ENCODE measurements at regions not wholly inside any gene's neighbourhood (a gene's known extent, or its start where the extent isn't known, plus 50 kb on each side); places are given as distances from the start of the nearest gene placed in this dataset.
"Not testable (repeated sequence)": the region's sequence is repeated elsewhere in the genome, so short reads cannot be mapped to it uniquely, and the experiment has no call there.

DNA sequence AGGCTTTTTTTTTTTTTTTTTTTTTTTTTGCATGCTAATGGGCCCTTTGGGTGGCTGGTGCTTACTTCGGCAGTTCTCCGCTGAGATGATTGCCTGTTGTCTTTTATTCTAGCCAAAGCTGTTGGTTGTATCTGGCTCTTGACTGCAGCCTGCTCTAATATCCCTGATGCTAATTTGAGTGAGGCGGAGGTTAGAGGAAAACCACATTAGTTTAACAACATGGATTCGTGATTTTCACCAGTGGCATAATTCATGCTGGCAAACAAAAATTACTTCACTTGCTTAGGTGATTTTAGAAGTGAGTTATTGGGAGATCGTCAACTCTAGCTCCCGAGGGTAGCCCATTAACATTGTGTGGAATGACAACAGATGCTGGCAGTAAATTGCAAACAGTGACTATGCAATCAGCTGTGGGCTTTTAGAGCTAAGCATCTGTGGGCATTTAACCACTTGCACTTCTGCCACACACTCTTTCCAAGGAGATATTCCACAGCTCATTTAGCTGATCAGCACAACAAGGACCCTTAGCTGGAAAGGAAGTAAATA, 97.6 kb upstream of the ZDHHC17 start:
- no peak for DNase-seq

DNA sequence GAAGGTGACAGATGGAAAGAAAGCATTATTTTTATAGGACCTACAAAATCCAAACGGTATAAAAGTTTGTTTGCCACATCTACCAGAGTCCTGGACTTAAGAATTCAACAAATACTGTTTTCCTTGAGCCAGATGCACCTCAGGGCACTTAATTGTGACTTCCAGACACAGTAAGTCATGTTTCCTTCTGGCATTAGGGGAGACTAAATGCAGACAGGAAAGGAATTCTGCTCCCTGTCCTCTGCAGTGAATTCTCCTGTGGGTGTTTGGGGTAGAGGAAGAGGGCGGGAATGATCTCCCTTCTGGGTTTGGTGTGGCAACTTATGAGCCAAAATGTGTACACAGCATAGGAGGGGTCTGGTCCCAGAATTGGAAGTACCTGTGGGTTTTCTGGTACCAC, 93.9 kb upstream of the ZDHHC17 start:
- DNase-seq, result no peak

DNA sequence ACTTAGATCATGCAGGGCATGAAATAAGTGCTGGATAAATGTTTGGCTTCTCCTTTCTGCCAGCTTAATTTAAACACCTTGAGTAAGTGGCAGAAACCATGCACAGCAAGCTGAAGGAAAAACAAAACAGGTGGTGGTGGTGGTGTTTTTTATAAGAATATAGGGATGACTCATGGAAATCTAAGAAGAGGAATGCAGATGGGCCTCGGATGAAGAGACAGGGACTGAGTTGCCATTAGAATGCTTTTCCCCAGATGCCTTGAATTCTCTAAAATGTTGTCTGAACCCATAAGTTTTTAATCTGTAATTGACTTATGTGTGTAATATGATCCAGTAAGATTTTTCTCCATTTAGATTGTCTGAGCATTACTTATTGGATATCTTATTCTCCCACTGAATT, 93.1 kb upstream of the ZDHHC17 start:
- no peak for DNase-seq

DNA sequence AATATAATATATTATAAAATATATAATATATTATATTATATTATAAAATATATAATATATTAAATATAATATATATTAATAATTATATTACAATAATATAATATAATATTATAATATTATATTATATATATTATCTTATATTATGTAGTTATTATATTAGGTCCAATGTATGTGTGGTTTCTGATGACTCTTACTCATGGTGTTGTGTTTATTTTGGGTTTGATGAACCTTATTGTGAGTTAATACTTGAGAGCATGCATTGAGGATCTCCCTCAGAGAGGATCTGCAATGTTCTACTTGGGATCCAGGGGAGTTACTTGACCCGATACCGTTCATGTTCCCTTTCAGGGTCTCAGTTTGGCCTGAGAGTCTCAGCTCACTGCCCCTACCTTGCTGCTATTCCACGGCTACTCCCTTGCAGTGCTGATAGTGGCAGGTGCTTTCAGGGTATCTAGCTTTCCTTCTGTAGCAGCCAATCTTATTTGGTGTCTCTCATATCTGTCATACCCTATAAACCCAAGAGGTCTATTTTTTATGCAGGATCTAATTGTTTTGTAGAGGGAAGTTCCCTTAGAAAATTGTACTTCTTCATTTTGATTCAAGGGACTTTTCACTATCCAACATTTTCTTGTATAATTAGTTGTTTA, 89.1 kb upstream of the ZDHHC17 start:
- DNase-seq, result no peak

DNA sequence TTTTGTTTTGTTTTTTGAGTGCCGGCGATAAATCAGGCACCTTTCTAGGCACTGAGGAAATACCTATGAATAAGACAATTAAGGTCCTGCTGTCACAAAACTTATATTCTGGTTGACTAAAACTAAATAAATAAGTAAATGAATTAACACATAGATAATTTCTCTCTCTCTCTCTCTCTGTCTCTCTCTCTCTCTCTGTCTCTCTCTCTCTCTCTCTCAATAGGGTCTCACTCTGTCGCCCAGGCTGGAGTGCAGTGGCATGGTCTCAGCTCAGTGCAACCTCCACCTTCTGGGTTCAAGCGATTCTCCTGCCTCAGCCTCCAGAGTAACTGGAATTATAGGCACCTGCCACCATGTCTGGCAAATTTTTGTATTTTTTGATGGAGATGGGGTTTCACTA, 87.7 kb upstream of the ZDHHC17 start:
- not testable (repeated sequence) for DNase-seq

DNA sequence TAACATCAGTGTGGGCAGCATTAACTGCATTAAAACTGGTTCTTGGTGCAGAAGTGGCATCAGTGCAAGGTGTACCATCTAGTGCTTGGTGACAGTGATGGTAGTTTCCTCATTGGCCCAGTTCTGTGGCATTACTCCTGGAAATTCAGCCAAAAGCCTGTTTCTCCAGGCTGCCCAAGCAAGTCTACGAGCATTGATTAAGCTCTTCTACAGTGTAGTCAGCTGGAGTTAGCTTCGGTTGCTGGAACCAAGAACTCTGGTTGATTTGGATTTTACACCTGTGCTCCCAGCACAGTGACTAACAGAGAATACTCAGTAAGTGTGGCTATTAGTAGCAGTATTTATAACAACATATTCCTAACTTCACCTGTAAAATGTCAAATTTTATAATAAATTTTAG, 84.9 kb upstream of the ZDHHC17 start:
- no peak for DNase-seq

DNA sequence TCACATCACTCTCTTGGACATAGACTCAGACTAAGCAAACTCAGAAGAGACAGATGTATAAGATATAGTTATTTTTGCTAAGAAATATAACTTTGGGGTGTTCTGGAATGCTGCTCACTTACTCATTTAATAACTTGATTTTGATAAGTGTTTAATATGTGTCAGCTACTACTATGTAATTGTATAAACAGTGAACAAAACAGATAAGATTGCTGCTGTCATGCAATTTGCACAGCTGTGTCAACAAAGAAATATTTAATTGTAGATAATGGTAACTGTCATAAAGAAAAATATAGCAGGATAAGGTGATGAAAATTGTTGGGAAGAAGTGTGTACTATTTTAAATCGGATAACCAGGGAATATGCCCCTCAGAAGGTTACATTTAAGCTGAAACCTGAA, 84.1 kb upstream of the ZDHHC17 start:
- no peak for DNase-seq

DNA sequence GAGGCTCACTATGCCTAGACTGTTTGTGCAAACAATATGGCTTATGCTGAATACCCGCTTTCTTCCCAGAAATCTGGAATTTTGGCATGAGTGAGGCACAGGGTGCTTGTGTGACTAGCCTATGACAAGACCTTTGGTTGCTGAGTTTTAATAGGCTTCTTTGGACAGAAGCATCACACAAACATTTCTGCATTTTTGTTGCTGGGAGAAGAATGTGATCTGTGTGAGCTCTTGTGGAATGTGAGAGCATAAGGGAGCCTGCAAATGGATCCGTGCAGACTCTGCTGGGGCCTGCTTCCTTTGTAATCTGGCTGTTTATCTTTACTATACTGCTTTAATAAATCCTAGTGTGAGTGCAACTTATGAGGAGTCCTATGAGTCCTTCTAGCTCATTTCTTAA, 83.0 kb upstream of the ZDHHC17 start:
- DNase-seq, result no peak

DNA sequence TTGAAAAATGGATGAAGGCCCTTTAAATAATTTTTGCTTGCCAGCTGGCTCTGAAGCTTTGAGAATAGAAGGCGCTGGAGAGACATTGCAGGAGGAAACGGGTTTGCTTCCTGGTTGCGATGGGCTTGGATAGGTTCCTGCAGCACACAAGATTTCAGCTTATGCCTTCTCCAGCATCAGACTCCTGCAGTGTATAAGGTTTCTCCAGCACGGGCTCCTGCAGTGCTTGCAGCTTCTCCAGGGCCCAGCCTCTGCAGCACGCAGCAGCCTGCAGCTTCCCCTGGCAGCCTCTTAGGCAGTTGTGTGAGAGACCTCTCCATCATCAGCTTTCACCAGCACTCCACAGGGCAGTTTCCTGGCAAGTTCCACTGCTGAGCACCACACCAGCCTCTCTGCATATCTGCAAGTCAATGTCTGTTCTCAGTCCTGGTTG, 78.7 kb upstream of the ZDHHC17 start:
- no peak for DNase-seq

DNA sequence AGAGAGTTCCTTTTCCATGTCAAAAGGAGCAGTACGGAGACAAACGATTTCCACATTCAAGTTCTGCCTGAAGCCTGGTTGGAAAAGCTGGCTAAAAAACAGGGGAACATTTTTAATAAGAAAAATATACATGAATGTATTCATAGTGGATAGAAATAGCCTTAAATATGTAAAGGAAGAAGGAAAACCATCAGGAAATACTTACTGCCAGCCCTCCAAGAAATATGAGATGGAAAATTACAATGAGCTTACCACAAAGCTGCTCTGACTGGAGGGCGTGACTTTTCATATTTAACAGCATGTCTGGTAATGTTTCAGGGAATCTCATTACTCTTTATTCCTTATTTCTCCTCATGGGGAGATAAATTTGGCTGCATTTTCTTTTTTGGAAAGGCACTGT, 75.9 kb upstream of the ZDHHC17 start:
- no peak for DNase-seq

DNA sequence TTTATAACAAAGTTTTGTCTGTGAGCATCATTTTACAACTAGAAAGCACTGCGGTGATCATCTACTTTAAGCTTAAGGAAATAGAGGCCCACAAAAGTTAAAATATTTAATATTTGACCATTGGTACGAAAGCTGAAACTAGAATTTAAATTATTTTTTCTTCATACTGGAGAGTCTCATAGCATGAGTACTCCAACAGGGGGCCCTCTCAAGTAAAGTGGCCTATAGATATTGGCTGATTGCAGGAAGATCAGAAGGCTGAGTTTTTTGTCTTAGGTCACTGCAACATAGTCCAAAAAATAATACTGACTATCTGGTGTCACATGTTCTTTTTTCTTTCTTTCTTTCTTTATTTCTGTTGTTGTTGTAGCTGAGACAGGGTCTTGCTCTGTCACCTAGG, 75.3 kb upstream of the ZDHHC17 start:
- no peak for DNase-seq

DNA sequence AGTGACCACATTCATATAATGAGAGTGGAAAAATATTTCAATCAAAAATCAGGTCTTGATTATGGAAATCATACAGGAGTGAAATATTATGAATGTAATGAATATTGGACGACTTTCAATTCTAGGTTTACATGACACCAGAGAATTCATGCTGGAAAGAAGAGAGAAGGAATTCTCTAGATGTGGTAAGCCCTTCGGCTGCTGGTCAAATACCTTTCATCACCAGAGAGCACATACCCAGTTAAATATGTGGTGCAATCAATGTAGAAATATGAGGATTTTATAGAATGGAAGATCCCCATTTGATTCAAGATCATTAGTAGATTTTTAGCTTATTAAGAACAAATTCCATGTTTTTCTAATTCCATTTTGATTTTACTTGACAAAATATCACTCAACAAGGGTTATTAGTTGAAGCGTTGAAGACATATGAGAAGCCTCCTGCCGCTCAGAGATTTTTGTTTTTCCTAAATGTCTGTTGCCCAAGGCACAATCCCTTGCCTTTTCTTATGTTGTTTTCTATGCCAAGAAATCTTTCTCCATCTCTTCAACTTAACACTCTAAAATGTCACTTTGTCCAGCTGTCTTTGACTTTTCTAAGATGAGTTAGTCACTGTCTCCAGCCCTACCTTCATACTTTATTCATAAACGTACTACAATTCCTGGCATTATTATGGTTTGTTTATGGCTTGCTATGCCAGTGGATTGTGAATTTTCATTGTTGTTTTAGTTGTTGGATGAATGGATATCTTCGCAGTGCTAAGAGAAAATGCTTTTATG, 72.8 kb upstream of the ZDHHC17 start:
- DNase-seq, result no peak

DNA sequence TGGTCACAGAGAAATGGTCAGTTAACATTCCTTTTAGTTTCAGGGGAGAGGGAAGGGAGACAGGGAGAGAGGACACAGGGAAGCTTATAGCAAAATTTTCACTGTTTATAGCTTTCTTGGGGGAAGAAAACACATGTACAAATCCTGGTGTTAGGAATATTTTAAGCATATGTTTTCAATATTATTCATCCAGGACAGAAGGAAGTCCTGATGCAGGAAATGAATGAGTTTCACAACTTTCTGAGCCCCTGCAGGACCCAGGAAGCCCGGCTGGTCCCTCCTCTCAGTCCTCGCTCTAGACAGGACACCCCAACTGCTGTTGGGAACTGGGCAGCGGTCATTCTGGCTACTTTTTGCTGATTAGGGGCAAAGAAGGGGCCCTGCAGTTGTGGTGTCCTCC, 71.1 kb upstream of the ZDHHC17 start:
- no peak for DNase-seq

DNA sequence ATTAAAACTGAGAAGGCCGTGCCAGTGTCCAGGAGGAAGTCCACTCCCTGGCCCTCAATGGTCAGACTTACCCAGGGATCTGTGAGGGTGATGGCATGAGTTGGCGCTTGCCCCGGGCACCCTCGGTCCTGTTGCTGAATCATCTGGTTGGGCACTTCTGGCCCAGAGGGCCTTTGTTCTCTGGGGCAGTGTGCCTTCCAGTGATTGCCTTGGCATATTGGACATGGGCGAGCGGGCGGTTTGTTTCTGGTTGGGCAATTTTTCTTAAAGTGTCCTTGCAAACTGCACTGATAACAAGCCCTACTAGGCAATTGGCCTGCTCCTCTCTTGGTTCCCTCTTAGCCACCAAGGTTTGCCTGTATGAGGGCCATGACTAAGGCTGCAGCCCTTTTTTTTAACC, 69.5 kb upstream of the ZDHHC17 start:
- DNase-seq, result no peak

DNA sequence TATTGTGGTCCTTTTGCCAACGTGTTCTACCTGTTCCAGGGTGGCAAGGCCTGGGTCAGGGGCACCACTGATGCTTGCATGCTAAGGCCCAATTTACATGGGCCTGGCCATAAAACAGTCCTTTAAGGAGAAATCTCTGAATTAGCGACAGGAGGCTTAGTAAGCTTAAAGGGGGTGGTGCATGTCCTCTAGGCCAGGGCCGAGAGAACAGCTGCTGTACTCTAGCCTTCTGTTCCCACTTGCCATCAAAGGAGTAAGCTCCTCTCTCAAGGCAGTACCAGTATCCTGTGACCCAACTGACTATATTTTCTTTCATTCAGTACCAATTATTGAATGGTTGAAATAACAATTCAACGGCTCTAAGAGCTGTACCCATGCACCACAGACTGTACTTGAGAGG, 67.7 kb upstream of the ZDHHC17 start:
- DNase-seq, result no peak

DNA sequence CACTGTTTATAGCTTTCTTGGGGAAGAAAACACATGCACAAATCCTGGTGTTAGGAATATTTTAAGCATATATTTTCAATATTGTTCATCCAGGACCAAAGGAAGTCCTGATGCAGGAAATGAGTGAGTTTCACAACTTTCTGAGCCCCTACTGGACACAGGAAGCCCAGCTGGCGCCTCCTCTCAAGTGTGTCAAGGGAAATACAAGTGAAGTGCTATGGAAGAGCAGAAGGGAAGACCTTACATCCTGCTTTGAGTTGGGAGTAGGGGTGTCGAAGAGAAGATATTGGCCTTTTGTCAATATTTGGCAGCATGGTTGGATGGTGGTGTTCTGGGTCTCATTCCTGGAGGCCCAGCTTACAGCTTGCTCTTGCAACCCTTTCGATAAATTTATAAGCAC, 66.1 kb upstream of the ZDHHC17 start:
- DNase-seq, result no peak

DNA sequence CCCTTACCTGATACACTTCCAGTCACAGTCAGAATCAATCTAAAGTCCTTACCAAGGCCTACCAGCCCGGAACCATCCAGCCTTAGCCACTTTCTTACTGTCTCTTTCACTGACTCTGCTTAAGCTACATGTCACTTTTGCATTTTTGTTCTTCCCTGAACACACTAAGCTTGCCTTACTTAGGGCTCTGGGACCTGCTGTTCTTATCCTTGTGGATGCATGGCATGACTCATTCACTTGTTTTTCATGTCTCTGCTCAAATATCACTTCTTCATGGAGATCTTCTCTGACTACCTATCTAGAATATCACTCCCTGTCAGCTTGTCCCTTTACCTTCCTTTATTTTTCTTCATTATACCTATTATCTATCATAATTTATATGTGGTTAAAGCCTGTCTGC, 65.6 kb upstream of the ZDHHC17 start:
- no peak for DNase-seq

DNA sequence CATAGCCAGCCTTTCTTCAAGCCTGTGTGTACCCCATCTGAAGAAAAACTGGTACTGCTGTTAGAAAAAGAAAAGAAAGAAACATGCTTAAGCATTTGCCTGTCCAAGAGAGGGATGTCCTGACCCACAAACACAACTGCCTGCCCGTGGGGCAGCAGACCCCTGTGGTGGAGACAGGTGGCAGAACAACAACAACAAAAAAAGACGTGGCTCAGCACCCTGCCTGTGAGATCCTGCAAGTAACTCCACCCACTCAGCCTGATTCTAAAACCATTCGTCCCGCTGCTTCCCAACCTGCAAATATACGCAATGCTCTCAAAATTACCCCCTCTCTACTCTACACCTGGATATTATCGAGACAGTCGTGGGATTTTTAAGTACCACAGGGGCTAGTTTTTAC, 64.9 kb upstream of the ZDHHC17 start:
- DNase-seq, result no peak

DNA sequence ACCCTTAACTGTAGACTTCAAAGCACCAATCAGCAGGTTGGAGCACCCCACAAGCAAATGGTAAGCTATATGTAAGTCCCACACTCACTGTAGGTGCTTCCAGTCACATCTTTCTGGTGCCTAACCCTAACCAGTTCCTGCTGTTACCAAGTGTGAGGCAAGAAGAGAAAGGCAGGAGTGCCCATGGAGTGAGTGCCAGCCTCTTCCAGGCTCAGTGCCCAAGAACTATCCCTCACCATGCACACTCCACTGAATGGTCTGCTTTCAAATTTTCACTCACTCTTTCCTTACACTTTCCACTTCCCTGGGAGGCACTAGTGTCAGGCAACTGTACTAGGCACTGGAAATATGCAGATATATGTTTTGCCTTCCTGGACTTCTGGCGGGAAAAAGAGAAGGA, 62.2 kb upstream of the ZDHHC17 start:
- no peak for DNase-seq

DNA sequence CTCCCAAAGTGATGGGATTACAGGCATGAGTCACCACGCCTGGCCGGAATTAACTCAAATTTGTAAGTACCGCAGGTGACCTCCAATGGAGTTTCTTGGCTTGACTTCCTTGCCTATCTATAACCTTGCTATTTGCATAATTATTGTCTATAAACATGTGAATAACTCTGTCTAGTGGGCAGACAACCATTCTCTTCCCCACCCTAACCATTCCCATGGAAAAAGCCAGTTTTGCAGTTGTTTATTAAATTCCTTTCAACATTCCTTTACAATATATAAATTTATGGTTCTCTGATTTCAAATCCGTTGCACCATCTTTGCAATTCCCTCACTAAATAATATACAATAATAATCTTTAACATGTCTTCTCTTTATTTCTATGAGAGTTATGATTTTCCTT, 61.0 kb upstream of the ZDHHC17 start:
- DNase-seq, result no peak

DNA sequence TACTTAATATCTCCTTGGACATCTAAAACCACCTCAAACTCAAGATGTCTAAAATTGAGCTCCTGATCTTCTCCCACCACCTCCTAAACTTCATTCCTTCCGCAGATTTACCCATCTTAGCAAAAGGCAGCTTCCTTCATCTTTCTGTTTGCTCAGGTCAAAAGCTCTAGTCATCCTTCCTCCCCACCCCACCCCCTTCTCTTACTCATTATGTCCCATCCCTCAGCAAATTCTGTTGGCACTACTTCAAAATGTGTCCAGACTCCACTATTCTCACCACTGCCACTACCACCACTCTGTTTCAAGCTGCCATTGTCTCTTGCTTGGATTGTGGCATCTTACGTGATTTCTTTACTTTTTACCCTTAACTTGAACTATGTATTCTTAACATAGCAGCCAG, 59.2 kb upstream of the ZDHHC17 start:
- no peak for DNase-seq

DNA sequence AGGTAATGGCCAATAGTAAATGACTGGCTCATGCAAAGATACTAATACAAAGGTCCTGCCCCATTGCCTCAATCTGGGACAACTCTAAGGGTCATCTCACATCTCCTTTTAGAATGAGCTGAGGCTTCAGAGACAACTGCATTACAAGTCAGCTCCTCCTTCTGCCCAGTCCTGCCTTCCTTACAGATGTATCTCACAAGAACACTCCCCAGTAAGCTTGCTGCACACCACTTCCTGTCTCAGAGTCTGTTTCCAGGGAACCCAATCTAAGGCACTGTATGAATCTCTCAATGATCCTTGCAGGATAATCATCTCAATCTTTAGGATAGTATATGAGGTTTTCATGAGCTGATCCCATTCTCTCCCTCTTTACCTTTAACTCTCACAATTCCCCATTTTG, 57.8 kb upstream of the ZDHHC17 start:
- no peak for DNase-seq

DNA sequence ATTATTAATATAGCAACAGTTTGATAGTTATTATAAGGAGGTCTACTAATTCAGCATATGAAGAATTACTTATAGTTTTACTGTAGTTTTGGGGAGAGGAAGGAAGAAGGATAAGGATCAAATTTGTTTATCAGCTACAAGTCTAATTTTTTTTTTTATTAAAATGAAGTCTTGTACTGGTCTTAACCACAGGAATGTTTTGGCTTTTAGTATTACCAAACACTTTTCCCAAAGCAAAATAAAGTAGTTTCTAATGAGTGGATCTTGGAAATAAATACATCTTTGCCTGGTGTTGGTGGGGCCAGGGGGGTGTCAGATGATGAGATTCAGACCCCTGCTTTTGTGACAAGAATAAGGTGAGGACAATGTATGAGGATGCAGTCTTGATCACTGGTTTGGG, 57.2 kb upstream of the ZDHHC17 start:
- no peak for DNase-seq

DNA sequence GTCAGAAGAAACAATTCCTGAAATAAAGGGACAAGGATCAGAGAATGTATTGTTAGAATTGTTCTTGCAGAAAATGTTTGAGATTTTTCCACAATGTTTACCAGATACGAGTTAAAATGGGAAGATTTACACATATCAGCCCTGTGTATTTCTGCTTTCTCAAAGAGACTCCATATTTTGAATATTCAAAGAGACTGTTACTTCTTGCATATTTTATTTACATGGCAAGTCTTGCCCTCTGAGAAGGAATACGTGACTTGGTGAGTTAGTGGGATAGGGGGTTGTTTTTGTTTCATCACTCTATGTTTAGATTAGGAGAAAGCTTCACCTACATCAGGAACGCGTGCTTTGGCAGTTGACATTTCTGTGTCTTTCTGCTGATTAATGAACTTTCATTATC, 56.1 kb upstream of the ZDHHC17 start:
- DNase-seq, result no peak

DNA sequence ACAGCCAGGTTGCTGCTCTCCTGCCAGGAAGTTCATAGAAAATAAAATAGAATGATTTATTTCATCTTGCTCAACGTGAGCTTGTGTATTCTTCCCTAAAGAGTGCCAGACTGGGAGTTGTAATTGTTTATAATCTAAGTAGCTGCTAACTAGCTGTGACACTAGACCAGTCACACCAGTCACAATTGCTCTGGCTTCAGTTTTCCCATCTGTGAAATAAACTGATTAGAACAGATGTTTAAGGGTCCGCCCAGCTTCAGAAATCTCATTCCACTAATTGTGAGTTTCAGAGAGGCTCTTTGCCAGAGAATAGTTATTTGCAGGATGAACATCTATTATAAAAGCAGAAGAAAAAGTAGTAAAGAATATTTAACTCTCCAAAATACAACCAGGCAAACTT, 55.6 kb upstream of the ZDHHC17 start:
- no peak for DNase-seq

All from stimulated activated CD4-positive, alpha-beta T cell treated with anti-CD3 and anti-CD28 coated beads, Interleukin-2, amount 100 ng/mL, for 24 hours (primary cell).